Activated effector memory CD4-positive, alpha-beta T cell treated with anti-CD3 and anti-CD28 coated beads, Interleukin-2, amount 50 U/mL, for 16 hours (primary cell): ENCODE measurements at regions not wholly inside any gene's neighbourhood (a gene's known extent, or its start where the extent isn't known, plus 50 kb on each side); places are given as distances from the start of the nearest gene placed in this dataset.

Experiments used
- DNase-seq: peaks from one replicate; pipeline ENCODE4 v3.0.0-alpha.2; 2020

DNA sequence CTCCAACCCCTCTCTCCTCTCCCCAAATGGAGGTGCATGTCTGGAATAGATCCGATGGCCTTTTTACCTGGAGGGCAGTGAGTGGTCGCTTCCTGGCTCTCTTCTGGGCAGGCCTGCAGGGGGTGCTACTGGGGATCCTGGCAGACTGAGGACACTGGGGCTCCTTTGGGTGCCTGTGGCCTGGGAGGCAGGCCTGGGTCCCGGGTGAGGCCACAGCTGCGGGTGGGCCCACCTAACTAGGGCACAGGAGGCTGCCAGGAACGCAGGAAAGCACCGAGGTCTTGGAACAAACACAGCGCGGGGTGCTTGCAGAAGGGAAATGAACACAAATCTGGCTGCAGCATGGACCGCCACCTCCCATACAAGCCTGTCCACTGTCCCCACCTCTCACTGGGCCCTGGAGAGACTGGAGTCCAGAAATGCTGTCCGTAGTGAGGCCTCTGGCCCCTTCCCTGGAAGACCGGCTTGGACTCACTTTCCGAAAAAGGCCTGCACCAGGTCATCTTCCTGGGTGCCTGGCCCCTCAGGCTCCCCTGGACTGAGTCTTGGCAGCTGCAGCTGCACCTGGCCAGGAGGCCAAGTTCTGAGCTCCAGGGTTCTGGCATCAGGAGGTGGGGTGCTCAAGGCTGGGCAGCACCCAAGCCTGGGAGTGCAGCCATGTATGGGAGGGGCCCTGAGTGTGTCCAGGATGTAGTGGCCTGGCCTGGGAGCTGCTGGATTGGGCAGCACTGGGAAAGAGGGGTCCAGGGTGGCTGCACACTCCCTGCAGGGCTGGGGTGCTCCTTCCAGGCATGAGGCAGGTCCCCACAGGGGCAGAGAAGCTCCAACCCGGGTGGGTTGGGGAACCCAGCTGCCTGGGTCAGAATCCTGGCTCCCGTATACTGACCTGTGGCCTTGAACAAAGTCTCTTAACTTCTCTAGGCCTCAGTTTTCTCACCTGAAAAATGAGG, 195.1 kb downstream of the IRF8 start:
- DNase-seq = peak; percentile 50

DNA sequence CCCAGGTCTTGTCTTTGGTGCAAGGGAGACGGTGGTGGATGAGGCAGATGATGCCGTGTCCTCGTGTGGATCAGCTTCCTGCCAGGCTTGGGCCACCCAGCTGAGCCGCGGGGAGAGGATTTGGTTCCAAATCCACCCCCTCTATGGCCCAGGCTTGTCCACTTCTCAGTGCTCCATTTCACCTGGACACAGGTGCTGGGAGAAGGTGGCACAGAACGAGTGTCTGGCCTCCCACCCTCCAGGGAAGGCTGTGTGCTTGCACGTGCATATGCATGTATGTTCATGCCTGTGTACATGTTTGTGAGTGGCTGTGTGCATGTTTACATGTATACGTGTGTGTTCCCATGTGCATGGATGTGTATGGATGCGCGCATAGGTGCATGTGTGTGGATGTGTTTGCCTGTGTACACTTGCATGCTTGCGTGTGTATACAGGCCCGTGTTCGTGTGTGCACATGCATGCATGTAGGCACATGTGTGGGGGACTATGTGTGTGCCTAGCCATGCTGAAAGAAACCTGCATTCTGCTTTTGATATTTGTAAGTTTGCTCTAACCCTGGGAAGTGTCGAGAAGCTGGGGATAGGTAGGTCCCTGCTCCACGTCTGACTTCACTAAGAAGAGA, 196.3 kb downstream of the IRF8 start:
- peak; percentile 41 for DNase-seq

DNA sequence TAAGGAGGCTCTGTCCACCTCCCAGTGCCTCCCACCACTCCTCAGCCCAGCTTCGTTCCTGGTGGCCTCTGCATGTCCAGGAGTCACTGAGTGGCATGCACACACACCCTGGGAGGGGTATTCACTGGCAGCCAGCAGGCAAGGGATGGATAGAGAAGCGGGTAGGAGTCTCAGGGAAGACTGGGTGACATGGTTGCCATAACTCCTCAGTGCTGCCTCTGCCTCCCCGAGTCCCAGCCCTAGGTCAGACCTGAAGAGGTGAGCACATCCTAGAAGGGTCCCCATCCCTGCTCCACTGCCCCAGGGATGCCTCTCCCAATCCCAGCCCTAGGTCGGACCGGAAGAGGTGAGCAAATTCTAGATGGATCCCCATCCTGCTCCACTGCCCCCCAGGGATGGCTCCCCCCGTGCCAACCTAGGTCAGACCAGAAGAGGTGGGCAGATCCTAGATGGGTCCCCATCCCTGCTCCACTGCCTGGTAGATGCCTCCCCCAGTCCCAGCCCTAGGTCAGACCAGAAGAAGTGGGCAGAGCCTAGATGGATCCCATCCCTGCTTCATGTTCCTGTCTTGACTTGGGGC, 197.0 kb downstream of the IRF8 start:
- DNase-seq = peak; percentile 38

DNA sequence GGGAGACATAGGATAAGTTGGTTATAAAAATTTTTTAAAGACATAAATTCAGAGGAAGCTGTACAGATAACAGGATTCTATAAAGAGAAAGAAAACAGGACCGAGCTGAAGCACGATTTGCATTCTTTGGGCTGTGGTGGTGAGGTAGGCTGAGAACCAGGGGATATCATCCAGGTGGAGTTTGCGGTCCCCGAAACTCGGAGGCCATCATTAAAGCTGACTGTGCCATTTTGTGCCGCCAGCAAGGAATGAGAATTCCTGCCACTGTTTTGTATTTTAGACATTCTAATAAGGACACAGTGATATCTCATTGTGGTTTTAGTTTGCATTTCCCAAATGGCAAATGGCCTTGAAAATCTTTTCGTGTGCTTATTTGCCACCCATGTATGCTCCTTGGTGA, 197.9 kb downstream of the IRF8 start:
- DNase-seq = peak; percentile 30

DNA sequence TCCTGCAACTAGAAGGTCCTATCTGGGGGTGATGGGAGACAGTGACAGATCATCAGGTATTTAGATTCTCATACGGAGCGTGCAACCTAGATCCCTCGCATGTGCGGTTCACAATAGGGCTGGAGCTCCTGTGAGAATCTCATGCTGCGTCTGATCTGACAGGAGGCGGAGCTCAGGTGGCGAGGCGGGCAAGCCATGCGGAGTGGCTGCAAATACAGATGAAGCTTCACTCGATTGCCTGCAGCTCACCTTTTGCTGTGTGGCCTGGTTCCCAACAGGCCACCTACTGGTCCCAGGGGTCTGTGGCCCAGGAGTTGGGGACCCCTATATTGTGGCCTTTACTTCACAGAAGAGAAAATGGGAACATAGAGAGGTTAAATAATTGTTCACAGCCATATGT, 200.4 kb downstream of the IRF8 start:
- DNase-seq = peak; percentile 38

DNA sequence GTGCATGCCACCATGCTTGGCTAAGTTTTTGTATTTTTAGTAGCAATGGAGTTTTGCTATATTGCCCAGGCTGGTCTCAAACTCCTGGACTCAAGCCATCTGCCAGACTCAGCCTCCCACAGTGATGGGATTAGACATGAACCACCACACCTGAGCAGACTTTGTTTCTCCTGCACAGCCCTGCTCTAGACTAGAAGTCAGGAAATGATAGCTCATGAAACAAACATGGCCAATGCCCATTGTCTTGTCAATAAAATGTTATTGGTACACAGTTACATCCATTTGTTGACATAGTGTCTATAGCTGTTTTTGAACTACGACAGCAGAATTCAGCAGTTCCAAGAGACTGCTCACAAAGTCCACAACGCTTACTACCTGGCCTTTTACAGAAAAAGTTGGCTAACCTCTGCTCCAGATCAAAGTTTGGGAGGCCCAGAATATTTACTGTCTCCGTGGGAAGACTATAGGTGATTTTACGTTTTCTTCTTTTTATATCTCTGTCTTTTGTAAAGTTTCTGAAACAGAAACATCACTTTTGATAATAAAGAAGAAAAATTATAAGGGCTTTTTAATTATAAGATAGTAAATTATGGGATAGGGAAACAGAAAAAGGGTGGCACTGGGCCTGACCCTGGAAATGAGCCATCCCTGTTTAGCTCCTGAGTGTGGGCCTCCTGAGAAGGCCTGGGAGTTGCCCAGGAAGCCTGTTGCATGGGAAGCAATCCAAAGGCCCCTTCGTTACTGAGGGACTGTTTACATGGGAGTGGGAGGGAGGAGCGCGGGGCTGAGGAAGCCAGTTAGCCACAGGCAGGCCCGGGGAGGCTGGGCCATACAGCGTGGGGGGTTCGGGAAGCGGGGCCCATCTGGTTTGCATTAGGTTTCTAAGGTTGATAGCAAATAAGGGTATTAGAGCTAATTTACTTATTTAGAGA, 201.5 kb downstream of the IRF8 start:
- peak; percentile 38 for DNase-seq

DNA sequence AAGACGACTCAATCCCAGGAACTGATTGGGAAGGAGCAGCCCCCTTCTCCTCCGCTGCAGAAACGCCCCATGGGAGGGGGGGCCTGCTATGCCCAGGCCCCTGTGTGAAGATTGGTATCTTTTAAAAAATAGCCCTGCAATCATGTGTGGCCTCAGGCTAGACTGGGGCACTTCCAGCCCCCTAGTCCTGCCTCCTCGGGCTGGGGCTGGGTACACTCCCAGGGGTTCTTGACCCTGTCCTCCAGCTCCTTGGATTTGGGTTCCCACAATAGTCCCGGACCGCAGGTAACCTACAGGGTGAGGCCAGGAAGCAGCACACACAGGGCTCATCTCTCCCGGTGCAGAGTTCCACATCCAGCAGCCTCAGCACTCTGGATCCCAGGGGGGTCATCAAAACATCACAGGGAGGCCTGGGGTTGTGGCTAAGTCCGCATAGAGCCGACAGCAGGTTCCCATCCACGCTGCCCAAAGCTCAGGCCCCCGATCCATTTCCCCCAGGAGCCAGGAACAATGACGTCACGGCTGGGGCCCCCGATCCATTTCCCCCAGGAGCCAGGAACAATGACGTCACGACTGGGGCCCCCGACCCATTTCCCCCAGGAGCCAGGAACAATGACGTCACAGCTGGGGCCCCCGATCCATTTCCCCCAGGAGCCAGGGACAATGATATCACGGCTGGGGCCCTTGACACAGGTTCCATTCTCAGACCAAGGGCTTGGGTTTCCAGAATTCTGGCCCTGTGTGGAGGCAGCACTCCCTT, 202.4 kb downstream of the IRF8 start:
- peak; percentile 16 for DNase-seq

DNA sequence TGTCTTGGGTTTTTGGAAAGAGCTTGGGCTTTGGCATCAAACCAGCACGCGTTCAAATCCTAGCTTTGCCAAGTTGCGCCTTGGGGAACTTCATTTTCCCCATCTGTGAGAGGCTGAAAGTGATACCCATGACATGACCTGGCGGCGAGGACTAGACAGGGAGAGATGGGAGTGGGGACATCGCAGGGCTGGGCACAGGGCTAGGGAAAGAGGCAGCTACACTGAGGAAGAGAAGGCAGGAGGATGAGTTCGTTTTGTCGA, 202.9 kb downstream of the IRF8 start:
- DNase-seq = peak; percentile 34

DNA sequence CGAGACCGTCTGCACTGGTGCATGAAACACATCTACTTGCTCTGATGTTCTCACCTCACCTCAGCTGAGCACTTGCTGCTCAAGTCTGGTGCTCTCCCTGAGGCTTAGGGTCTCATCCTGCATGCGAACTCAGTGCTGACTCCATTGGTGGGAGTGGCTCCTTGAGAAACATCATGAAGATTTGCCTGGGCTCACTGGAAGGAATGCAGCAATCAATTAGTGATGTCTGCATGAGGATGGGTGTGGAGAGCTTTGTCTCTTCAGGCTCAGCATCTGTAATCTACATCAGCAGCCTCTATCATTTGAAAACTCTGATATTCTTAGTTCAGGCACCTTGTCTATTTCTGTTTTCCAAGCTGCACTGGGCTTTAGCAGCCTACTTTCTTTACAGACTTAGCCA, 204.4 kb downstream of the IRF8 start:
- peak; percentile 25 for DNase-seq

DNA sequence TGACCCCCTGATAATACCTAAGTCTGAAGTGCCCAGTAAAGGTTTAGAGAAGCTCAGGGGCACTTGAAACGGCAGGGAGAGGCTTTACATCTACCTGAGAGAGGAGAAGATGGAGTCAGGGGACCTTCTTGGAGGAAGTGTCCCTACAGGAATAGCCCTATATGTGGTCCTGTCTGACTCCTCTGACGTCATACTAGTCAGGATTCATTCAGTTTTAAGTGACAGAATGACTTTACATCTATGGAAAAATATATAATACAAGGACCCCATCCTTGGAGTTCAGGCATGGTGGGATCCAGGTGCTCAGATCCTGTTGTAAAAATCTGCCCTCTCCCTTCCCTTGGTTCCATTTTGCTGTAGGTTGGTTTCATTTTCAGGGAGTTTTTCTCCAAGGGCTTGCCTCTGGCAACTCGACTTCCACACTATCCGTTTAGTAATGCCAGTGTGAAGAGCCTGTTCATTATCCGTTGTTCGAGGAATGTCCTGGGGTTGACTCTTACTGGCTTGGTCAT, 205.6 kb downstream of the IRF8 start:
- DNase-seq = peak; percentile 5

DNA sequence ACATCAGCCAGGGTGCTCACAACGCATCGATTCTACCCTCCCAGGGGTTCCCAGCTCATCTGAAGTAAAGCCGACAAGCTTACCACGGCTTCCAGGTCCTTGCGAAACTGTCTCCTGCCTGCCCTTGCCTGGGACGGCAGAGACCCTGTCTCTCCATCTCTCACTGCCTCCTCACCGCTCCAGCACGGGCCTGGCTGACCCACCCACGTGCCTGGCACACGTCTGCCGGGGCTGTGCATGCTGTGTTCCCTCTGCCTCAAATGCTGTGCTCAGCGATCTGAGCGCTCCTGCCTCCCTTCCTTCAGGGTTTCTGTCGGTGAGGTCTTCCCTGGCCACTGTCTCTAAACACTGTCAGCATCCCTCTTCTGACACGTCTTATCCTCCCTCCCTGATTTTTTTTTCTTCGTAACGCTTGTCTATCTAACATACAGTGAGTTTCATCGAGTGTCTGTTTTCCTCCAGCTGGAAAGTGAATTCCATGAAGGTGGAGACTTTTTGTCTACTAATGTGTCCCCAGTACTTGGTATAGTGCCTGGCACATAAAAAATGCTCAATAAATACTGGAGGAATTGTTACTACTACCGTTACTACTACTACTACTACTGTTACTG, 208.4 kb downstream of the IRF8 start:
- no peak for DNase-seq

DNA sequence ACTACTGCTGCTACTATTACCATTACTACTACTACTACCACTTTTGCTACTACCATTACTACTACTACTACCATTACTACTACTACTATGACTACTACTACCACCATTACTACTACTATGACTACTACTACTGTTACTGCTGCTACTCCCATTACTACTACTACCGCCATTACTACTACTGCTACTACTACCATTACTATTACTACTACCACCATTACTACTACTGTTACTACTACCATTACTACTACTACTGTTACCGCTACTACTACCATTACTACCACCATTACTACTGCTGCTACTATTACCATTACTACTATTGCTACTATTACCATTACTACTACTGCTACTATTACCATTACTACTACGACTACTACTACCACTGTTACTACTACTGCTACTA, 209.1 kb downstream of the IRF8 start:
- no peak for DNase-seq

DNA sequence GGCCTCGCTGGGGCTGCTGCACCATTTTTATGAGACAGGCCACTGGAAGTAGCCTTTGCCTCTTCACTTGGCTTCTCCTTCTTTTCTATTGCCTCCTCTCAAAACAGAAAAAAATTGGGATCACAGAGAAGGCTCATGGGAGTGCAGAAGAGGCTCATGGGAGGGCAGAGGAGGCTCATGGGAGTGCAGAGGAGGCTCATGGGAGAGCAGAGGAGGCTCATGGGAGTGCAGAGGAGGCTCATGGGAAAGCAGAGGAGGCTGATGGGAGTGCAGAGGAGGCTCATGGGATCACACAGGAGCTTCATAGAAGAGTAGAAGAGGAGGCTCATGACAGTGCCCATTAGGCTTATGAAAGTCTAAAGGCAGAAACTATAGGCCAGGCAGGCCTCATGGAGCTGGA, 211.2 kb downstream of the IRF8 start:
- DNase-seq = peak; percentile 13

DNA sequence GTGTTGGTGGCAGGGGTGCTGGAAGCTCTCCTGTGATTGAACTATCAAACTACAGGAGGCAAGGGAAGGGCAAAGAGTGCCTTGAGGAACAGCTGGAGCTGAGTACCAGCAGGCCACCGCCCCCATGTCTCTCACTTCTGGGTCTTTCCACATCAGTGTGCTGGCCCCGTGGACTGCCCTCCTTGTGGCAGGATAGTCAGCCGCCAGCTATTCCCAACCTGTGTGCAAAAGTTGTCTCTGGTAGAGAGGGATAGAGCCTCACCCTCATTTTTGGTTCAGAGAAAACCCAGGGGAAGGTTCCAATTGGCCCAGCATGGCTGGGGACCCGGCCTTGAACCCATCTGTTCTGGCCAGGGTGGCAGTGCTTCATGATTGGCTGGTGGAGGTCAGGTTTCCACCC, 211.8 kb downstream of the IRF8 start:
- DNase-seq = peak; percentile 42

DNA sequence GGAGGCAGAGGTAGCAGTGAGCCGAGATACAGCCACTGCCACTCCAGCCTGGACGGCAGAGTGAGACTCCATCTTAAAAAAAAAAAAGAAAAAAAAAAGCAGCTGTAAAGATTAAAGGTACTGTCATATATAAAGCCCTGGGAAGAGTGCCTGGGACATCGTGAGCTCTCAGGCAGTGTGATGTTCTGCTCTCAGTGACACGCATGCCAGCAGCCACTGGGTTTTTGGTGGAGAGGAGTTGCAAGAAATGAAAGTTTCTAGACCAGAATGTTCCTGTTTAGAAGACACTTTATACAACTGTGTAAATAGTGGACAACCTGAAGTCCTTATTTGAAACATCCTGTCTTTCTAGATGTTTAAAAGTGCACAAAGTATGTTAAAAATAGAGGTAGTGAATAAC, 213.2 kb downstream of the IRF8 start:
- no peak for DNase-seq

DNA sequence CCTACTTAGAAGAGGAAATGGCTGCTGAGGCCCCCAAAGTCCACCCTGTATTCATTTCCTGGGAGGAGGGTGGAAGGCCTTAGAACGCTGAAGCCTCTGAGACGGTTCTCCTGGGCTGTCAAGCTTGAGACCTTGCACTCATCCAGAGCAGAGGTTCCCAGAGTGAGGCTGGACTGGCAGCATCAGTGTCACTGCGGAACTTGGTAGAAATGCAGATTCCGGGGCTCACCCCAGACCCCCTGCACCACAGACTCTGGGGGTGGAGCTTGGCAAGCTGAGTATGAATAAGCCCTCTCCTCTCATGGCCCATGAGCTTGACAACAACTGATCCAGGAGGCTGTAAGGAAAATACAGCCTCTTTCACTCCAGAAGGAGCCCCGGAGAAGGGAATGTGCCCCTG, 218.3 kb downstream of the IRF8 start:
- DNase-seq = no peak

DNA sequence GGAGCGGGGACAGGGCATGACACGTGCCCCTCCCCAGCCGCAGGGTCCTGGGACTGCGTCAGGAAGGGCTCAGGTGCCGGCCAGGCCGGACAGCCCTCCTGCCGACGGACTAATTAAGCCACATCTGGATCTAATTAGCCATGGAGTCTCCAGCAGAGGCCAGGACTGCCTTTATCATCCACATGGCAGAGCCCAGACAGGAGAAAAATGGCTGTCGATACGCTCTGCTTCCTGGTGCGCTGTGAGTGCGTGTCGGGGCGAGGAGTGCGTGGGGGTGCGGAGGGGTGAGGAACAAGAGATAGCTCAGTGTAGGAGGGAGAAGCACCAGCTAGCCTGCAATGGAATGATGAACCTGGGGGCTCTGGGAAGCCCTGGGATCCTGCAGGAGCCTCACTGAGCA, 218.8 kb downstream of the IRF8 start:
- DNase-seq = no peak

DNA sequence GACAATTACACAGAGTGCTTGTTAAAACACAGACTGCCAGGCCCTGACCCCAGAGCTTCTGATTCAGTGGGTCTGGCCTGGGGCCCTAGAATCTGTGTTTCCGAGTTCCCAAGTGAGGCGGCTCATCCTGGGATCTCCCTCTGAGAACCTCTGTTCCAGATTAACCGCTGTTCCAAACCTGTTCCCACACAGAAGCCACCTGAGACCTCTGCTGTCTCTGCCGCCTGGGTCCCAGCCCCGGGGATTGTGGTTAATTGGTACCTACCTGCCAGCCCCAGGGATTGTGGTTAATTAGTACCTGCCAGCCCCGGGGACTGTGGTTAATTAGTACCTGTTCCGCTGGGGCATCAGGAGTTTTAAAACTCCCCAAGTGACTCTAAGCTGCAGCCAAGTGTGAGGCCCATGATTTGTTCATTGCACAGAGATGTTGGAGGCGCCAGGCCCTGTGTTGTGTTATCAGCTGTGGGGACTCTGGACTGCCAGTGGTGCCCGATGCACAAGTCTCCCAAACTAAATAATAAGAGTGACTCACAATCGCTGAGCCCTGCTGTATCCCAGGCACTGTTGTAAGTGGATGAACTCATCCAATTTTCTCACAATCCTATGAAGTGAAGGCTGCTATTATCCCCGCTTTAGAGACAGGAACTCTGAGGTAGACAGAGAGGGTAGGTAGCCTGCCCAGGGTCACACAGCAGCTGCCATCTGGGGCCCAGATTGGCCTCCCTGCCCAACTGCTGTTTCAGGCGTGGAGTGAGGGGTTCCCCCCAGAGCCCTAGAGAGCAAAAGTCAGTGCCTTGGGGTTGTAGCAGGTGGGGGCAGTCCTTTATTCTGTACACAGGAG, 219.7 kb downstream of the IRF8 start:
- DNase-seq = no peak

DNA sequence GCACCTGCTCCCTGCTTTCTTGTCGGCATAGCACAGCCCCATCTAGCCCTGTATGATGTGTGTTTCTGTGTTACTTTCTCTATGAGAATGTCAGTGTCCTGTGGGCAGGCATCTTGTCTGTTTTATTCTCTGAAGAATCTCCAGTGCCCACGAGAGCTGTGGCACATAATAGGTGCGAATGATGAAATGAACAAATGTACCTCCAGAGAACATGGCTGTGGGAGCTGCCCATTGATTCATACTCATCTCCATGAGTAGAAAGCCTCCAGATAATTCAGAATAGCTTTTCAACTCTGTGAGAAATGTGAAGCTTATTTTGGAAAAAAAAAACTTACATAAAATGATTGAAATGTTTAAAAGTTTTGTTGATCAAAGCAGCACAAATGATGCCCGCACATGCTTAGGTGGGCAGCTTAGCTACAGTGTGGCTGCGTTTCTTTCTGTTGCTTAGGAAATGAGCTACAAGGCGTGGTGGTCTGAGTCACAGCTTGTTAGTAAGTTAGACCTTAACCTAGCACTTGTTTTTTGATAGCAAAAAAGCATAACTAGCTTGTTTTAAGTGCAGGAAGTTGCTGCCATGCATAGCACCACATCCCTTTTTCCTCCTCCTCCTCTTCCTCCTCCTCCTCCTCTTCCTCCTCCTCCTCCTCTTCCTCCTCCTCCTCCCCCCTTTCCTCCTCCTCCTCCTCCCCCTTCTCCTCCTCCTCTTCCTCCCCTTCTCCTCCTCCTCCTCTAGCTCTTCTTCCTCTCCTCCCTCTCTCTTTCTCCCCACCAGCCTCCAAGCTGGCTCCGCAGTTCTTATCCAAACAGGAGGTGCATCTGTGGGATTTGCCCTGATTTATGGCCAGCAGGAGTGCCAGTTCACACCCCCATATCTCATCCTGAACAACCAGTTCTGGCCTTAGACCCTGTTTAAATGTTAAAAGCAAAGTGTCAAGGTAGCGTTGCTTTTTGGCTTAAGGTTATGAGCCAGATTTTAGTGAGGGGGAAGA, 221.5 kb downstream of the IRF8 start:
- DNase-seq = no peak
